OCI-LY3 (cell line): ENCODE measurements at regions not wholly inside any gene's neighbourhood (a gene's known extent, or its start where the extent isn't known, plus 50 kb on each side); places are given as distances from the start of the nearest gene placed in this dataset.

Source experiments
- H2AFZ ChIP-seq: fragments of 200-600, 300-600 bp; shearing (Covaris generic); 2 replicates; pipeline ENCODE4 v1.6.0; 2014; ENCODE audit warnings: antibody characterized with exemption, low read depth, low read length
- H3K27ac ChIP-seq: fragments of 200-600, 300-600 bp; sonication (generic); 2 replicates; pipeline ENCODE4 v1.5.1; 2014; ENCODE audit warnings: mild to moderate bottlenecking, low read length, moderate library complexity, mixed read lengths
- H3K27me3 ChIP-seq: fragments of 200-600, 300-600 bp; sonication (generic); 2 replicates; pipeline ENCODE4 v1.6.1; 2014; ENCODE audit warnings: low read depth, low read length, mixed read lengths
- H3K36me3 ChIP-seq: fragments of 200-600, 300-600 bp; sonication (generic); replicated peaks from 2 replicates; pipeline ENCODE3; 2014; ENCODE audit warnings: low read depth, low read length, mixed read lengths
- H3K4me1 ChIP-seq: fragments of 300-600, 200-600 bp; sonication (generic); 2 replicates; pipeline ENCODE4 v1.6.1; 2014; ENCODE audit warnings: low read length, mixed read lengths
- H3K4me2 ChIP-seq: fragments of 200-600, 300-600 bp; sonication (generic); 2 replicates; pipeline ENCODE4 v1.6.1; 2014; ENCODE audit warnings: low read length, mixed read lengths
- H3K4me3 ChIP-seq: fragments of 300-600, 200-600 bp; sonication (generic); 2 replicates; pipeline ENCODE4 v1.5.1; 2014; ENCODE audit warnings: antibody characterized with exemption, mild to moderate bottlenecking, low read length, moderate library complexity
- H3K79me2 ChIP-seq: fragments of 300-600, 200-600 bp; shearing (Covaris generic); 2 replicates; pipeline ENCODE4 v1.6.1; 2014; ENCODE audit warnings: mild to moderate bottlenecking, low read length, mixed read lengths
- H3K9ac ChIP-seq: fragments of 300-600, 200-600 bp; shearing (Covaris generic); 2 replicates; pipeline ENCODE4 v1.6.0; 2014; ENCODE audit warnings: mild to moderate bottlenecking, low read length, moderate library complexity
- H3K9me3 ChIP-seq: fragments of 200-600, 300-600 bp; shearing (Covaris generic); 2 replicates; pipeline ENCODE4 v1.6.1; 2014; ENCODE audit warnings: low read length, mixed read lengths; ENCODE audit not compliant: insufficient read depth
- H4K20me1 ChIP-seq: fragments of 200-600, 300-600 bp; sonication (generic); 2 replicates; pipeline ENCODE4 v1.6.1; 2016; ENCODE audit warnings: low read length, mixed read lengths; ENCODE audit not compliant: insufficient read depth
- EZH2phosphoT487 ChIP-seq: fragments of 200-600 bp; shearing (Covaris generic); IDR thresholded peaks from 2 replicates; pipeline ENCODE4 v1.6.1; 2018; ENCODE audit warnings: antibody characterized with exemption, mixed run types, low read depth
- TF ChIP-seq, protein P1 (sequence below): fragments of 200-600, 300-600 bp; sonication (generic); IDR thresholded peaks from 2 replicates; pipeline ENCODE4 v1.5.1; 2014; ENCODE audit warnings: antibody characterized with exemption, low read length, low read depth

DNA sequence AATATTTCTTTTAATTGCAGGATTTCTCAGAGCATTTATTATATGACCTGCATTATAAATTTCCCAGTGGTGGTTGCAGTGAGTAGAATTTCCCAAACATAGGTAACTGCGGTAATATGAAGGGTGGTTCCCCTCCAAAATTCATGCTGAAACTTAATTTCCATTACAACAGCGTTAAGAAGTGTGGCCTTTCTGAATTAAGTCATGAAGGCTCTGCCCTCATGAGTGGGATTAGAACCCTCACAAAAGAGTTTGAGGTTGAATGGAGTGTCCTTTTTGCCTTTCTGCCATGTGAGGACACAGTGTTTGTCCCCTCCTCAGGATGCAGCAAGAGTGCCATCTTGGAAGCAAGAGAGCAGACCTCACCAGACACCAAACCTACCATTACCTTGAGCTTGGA is 233.6 kb downstream of the KTN1 start:
- Histone ChIP-seq H3K4me3 (no peak overlapping the region), H3K9ac (no peak overlapping the region), H3K36me3 (no peaks in the 10 kb centered on the region), H3K9me3 (no peaks in the 10 kb centered on the region), H3K79me2 (no peaks in the 10 kb centered on the region), H3K4me1 (peaks cover 15% of the 10 kb centered on the region), H3K27ac (no peak overlapping the region), H2AFZ (no peak overlapping the region), H3K4me2 (no peak overlapping the region), H4K20me1 (no peaks in the 10 kb centered on the region), H3K27me3 (no peaks in the 10 kb centered on the region)
- TF ChIP-seq, protein P1, sequence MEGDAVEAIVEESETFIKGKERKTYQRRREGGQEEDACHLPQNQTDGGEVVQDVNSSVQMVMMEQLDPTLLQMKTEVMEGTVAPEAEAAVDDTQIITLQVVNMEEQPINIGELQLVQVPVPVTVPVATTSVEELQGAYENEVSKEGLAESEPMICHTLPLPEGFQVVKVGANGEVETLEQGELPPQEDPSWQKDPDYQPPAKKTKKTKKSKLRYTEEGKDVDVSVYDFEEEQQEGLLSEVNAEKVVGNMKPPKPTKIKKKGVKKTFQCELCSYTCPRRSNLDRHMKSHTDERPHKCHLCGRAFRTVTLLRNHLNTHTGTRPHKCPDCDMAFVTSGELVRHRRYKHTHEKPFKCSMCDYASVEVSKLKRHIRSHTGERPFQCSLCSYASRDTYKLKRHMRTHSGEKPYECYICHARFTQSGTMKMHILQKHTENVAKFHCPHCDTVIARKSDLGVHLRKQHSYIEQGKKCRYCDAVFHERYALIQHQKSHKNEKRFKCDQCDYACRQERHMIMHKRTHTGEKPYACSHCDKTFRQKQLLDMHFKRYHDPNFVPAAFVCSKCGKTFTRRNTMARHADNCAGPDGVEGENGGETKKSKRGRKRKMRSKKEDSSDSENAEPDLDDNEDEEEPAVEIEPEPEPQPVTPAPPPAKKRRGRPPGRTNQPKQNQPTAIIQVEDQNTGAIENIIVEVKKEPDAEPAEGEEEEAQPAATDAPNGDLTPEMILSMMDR: no peak
- no peak for TF ChIP-seq EZH2phosphoT487

DNA sequence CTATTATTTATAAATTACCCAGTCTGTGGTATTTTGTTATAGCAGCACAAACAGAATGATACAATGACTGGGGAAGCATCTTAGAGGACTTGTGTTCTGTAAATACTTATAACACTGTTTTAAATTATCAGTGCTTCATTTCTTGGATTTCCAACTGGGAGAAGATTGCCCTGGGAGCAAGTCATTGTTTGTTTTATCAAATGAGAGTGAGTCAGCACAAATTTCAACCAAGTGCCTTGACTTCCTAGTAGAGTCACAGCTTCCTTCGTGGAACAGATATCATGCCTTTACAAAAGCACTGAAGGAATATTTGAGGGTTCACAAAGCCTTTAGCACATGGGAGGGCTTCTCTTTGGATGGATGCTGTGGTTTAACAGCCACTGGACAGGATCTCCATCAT is 234.1 kb downstream of the KTN1 start:
- TF ChIP-seq, protein P1: no peak
- TF ChIP-seq EZH2phosphoT487: no peak
- no peak overlapping the region for H3K9ac ChIP-seq
- no peak overlapping the region for H2AFZ ChIP-seq
- no peaks in the 10 kb centered on the region for H3K79me2 ChIP-seq
- H3K27me3 ChIP-seq: no peaks in the 10 kb centered on the region
- no peak overlapping the region for H3K4me2 ChIP-seq
- H3K36me3 ChIP-seq: no peaks in the 10 kb centered on the region
- no peaks in the 10 kb centered on the region for H3K9me3 ChIP-seq
- peaks cover 20% of the 10 kb centered on the region for H3K4me1 ChIP-seq
- no peaks in the 10 kb centered on the region for H4K20me1 ChIP-seq
- H3K27ac ChIP-seq: no peak overlapping the region
- H3K4me3 ChIP-seq: no peak overlapping the region

DNA sequence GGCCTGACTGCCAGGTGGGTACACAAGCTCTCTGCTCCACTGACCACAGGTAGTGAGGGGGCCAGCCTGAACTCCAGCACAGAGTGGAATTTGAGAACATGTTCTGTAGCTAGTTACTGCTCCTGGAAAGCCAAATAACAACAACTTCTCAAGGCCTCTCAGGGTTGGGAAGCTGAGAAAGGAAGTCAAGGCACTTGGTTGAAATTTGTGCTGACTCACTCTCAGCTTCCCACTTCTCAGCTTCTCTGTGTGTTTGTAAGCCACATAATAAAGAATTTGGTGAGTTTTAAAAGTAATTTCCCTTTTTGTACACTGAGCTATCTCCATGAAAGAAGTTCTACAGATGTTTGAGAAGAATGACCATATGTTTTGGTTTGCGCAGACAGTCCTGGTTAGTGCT is 234.9 kb downstream of the KTN1 start:
- Histone ChIP-seq H3K4me1 (peaks cover 28% of the 10 kb centered on the region), H3K4me2 (no peak overlapping the region), H3K27me3 (no peaks in the 10 kb centered on the region), H3K79me2 (no peaks in the 10 kb centered on the region), H3K4me3 (no peak overlapping the region), H2AFZ (no peak overlapping the region), H4K20me1 (no peaks in the 10 kb centered on the region), H3K9me3 (no peaks in the 10 kb centered on the region), H3K27ac (no peak overlapping the region), H3K36me3 (no peaks in the 10 kb centered on the region), H3K9ac (no peak overlapping the region)
- no peak for TF ChIP-seq EZH2phosphoT487
- TF ChIP-seq, protein P1: no peak

DNA sequence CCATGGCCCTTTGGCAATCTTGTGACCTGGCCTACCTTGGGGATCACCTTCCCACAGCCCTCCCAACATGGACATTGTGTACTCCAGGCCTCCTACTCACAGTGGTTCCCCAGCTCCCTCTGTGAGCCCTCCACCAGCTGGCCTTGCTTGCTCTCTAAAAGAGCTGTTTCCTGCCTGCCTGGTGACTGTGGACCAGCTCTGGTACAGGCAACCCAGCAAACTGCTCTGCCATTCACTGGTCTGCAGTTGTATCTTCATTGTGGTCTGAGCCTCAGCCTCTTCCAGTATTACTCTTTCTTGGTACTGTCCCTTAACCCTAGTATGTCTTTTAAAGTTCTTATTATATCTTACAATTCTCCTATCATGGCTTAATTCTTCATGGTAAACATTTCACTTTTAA is 236.2 kb downstream of the KTN1 start:
- H3K27ac ChIP-seq: no peak overlapping the region
- no peak overlapping the region for H3K9ac ChIP-seq
- no peak overlapping the region for H3K4me2 ChIP-seq
- no peaks in the 10 kb centered on the region for H3K9me3 ChIP-seq
- no peak overlapping the region for H2AFZ ChIP-seq
- no peak overlapping the region for H3K4me3 ChIP-seq
- H3K27me3 ChIP-seq: no peaks in the 10 kb centered on the region
- no peaks in the 10 kb centered on the region for H3K79me2 ChIP-seq
- H3K4me1 ChIP-seq: peaks cover 36% of the 10 kb centered on the region
- H3K36me3 ChIP-seq: no peaks in the 10 kb centered on the region
- no peaks in the 10 kb centered on the region for H4K20me1 ChIP-seq
- TF ChIP-seq, protein P1: no peak
- TF ChIP-seq EZH2phosphoT487: no peak
